SU-DHL-6 (cell line): ENCODE measurements at regions not wholly inside any gene's neighbourhood (a gene's known extent, or its start where the extent isn't known, plus 50 kb on each side); places are given as distances from the start of the nearest gene placed in this dataset.

Experiments used
- H2AFZ ChIP-seq: fragments of 200-600 bp; sonication (generic); 2 replicates; pipeline ENCODE4 v1.6.1; 2014; ENCODE audit warnings: low read depth, mild to moderate bottlenecking, moderate library complexity, mixed read lengths, antibody characterized with exemption, low read length; ENCODE audit not compliant: severe bottlenecking
- H3F3A ChIP-seq: fragments of 200-600 bp; shearing (Covaris generic); 2 replicates; pipeline ENCODE4 v1.6.0; 2016; ENCODE audit warnings: antibody characterized with exemption, mild to moderate bottlenecking; ENCODE audit not compliant: insufficient read depth
- H3K27ac ChIP-seq: fragments of 200-600 bp; sonication (generic); 2 replicates; pipeline ENCODE4 v1.5.1; 2016; ENCODE audit warnings: low read depth, mild to moderate bottlenecking, low read length, moderate library complexity, mixed read lengths
- H3K27me3 ChIP-seq: fragments of 200-600 bp; sonication (generic), shearing (Covaris generic); 2 replicates; pipeline ENCODE4 v1.6.0; 2014; ENCODE audit warnings: mild to moderate bottlenecking, low read length
- H3K36me3 ChIP-seq: fragments of 200-600 bp; sonication (generic); 2 replicates; pipeline ENCODE4 v1.6.1; 2014; ENCODE audit warnings: mild to moderate bottlenecking, low read length, mixed read lengths
- H3K4me2 ChIP-seq: fragments of 300-600, 200-600 bp; shearing (Covaris generic), sonication (generic); 2 replicates; pipeline ENCODE4 v1.6.0; 2014; ENCODE audit warnings: low read length, low read depth, mild to moderate bottlenecking; ENCODE audit not compliant: poor library complexity, severe bottlenecking
- H3K4me3 ChIP-seq: fragments of 200-600 bp; sonication (generic); 2 replicates; pipeline ENCODE4 v1.5.1; 2014; ENCODE audit warnings: antibody characterized with exemption, low read length, mild to moderate bottlenecking, mixed read lengths; ENCODE audit not compliant: insufficient read depth, poor library complexity, severe bottlenecking
- H3K79me2 ChIP-seq: fragments of 200-600 bp; sonication (generic); 2 replicates; pipeline ENCODE4 v1.6.1; 2014; ENCODE audit warnings: mild to moderate bottlenecking, low read length, moderate library complexity; ENCODE audit not compliant: insufficient read depth
- H3K9ac ChIP-seq: fragments of 200-600 bp; sonication (generic); 2 replicates; pipeline ENCODE4 v1.7.0; 2014; ENCODE audit warnings: mild to moderate bottlenecking, low read length
- H3K9me2 ChIP-seq: fragments of 200-600 bp; sonication (generic); replicated peaks from 2 replicates; pipeline ENCODE4 v1.6.1; 2014; ENCODE audit warnings: low read length; ENCODE audit not compliant: insufficient read depth
- H3K9me3 ChIP-seq: fragments of 200-600 bp; sonication (generic); 2 replicates; pipeline ENCODE4 v1.6.1; 2014; ENCODE audit warnings: low read length, mixed read lengths; ENCODE audit not compliant: insufficient read depth
- H4K20me1 ChIP-seq: fragments of 200-600 bp; sonication (generic); 2 replicates; pipeline ENCODE4 v1.6.1; 2014; ENCODE audit warnings: low read depth, mild to moderate bottlenecking, antibody characterized with exemption, low read length, moderate library complexity, mixed read lengths
- EZH2phosphoT487 ChIP-seq: fragments of 200-600 bp; sonication (generic), shearing (Covaris generic); conservative IDR thresholded peaks from 2 replicates; pipeline ENCODE4 v1.6.1; 2018; ENCODE audit warnings: mild to moderate bottlenecking, antibody characterized with exemption, low read length, moderate library complexity, mixed read lengths
- TF ChIP-seq, protein P1 (sequence below): fragments of 200-600 bp; sonication (generic); IDR thresholded peaks from one replicate; pipeline ENCODE4 v1.5.1; 2017; ENCODE audit warnings: antibody characterized with exemption, mild to moderate bottlenecking, low read length, moderate library complexity; ENCODE audit not compliant: insufficient read depth, poor library complexity, severe bottlenecking

DNA sequence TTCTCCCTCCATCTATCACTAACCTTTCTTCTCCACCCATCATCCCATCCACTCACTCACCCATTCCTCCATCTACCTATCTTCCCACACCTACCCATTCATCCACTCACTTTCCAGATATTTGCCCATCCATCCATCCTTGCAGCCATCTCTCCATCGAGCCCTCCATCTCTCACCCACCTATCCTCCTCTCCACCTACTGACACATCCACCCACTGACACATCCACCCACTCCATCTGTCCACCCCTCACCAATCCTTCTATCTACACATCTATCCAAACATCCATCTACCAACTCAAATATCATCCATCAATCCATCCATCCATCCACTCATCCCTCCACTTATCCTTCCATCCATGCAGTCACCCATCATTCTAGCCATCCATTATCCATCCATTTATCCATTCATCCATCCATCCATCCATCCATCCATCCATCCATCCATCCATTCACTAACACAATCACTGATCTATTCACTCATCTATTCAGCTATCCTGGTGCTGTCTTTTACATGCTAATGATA is 68.9 kb upstream of the SPTLC1 start:
- Histone ChIP-seq H4K20me1 (no peaks in the 10 kb centered on the region), H3K27ac (no peak overlapping the region)

DNA sequence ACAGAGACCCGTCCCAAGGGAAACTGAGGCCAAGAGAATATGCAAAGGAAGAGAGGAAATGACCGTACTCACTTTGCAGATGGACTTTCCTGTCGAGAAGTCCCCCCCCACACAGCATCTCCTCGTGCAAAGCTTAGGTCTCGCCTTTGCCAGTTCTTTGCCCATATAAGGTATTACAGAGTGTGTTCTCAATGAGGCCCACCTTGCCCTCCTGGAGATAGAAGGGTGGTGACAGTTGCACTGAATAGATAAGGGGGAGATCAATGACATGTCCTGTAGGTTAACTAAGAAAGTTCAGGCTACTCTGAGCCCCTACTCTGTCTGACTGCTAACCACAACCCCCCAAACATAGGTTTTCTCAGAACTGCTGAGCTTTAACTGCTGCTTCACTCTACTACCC is 68.2 kb upstream of the SPTLC1 start:
- Histone ChIP-seq H3K4me2 (no peak overlapping the region), H3K27me3 (no peaks in the 10 kb centered on the region), H3K9ac (no peak overlapping the region), H3K9me3 (no peaks in the 10 kb centered on the region), H4K20me1 (no peaks in the 10 kb centered on the region), H3K9me2 (no peaks in the 10 kb centered on the region), H3F3A (no peaks in the 10 kb centered on the region), H3K36me3 (no peaks in the 10 kb centered on the region), H3K79me2 (no peaks in the 10 kb centered on the region), H3K4me3 (no peak overlapping the region), H2AFZ (no peak overlapping the region), H3K27ac (no peak overlapping the region)
- no peak for TF ChIP-seq EZH2phosphoT487
- TF ChIP-seq, protein P1, sequence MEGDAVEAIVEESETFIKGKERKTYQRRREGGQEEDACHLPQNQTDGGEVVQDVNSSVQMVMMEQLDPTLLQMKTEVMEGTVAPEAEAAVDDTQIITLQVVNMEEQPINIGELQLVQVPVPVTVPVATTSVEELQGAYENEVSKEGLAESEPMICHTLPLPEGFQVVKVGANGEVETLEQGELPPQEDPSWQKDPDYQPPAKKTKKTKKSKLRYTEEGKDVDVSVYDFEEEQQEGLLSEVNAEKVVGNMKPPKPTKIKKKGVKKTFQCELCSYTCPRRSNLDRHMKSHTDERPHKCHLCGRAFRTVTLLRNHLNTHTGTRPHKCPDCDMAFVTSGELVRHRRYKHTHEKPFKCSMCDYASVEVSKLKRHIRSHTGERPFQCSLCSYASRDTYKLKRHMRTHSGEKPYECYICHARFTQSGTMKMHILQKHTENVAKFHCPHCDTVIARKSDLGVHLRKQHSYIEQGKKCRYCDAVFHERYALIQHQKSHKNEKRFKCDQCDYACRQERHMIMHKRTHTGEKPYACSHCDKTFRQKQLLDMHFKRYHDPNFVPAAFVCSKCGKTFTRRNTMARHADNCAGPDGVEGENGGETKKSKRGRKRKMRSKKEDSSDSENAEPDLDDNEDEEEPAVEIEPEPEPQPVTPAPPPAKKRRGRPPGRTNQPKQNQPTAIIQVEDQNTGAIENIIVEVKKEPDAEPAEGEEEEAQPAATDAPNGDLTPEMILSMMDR = no peak

More for the DNA sequence above, 68.9 kb upstream of the SPTLC1 start:
- Histone ChIP-seq H3K27me3 (no peaks in the 10 kb centered on the region), H3K9me3 (no peaks in the 10 kb centered on the region), H3K4me2 (no peak overlapping the region), H3K9me2 (no peaks in the 10 kb centered on the region), H3K4me3 (no peak overlapping the region), H3F3A (no peaks in the 10 kb centered on the region), H3K79me2 (no peaks in the 10 kb centered on the region), H3K36me3 (no peaks in the 10 kb centered on the region), H3K9ac (no peak overlapping the region), H2AFZ (no peak overlapping the region)
- TF ChIP-seq, protein P1 = no peak
- TF ChIP-seq EZH2phosphoT487 = no peak

DNA sequence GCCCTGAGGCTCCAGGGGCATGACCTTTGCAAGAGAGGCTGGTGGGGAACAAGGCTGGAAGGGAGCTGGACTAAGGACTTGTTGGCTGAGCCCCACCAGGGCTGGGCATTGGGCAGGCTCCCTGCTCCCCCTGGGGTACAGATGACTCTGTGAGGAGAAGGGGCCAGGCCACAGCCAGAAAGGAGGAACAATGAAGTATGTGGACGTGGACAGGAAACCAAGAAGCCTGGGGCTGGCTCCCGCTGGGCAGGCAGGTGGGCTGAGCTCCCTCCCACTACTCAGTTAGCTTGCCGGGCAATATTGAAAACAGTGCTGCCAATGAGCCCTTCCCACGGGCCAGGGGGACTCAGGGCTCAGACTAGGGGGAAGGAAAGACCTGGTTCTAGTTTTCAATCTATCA is 66.1 kb upstream of the SPTLC1 start:
- Histone ChIP-seq H3K4me3 (no peak overlapping the region), H3K9me2 (no peaks in the 10 kb centered on the region), H2AFZ (no peak overlapping the region), H4K20me1 (no peaks in the 10 kb centered on the region), H3K4me2 (no peak overlapping the region), H3K27ac (no peak overlapping the region), H3K79me2 (no peaks in the 10 kb centered on the region), H3K9ac (no peak overlapping the region), H3K27me3 (no peaks in the 10 kb centered on the region), H3F3A (no peaks in the 10 kb centered on the region), H3K9me3 (no peaks in the 10 kb centered on the region), H3K36me3 (no peaks in the 10 kb centered on the region)
- TF ChIP-seq, protein P1 = no peak
- no peak for TF ChIP-seq EZH2phosphoT487
